Superior temporal gyrus (tissue), 1 donor: ENCODE measurements at regions not wholly inside any gene's neighbourhood (a gene's known extent, or its start where the extent isn't known, plus 50 kb on each side); places are given as distances from the start of the nearest gene placed in this dataset.
"Not testable (repeated sequence)": the region's sequence is repeated elsewhere in the genome, so short reads cannot be mapped to it uniquely, and the experiment has no call there.

Experiments used
- DNase-seq: peaks from one replicate; pipeline ENCODE4 v3.0.0-alpha.2; 2016; ENCODE audit errors: extremely low spot score

DNA sequence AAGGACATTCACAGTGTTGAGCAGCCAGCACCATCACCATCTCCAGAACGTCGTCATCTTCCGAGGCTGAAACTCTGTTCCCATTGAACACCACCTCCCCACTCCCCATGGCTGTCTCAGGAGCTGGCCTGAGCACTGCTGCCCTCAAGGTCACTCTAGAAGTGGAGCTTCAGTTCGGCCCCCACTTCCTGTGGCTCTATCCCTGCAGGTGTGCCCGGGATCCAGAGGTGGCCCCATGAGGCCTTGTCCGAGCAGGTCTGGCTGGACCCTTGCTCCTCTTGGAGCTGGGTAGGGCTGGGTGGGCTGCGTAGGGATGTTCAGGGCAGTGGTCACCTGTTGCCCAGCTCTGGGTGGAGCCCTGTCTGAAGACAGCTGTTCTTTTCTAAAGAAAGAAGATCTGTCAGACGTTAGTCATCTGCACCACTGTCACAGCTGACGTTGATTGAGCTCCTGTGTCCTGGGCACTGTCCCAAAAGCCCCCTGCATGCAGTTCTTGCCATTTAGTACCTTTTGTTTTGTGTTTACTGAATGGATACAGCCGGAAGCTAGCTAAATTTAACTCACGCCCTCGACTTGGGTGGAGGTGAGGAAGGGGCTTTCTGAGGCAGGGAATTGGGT lies 75.5 kb upstream of the CLDN5 start:
- no peak for DNase-seq

DNA sequence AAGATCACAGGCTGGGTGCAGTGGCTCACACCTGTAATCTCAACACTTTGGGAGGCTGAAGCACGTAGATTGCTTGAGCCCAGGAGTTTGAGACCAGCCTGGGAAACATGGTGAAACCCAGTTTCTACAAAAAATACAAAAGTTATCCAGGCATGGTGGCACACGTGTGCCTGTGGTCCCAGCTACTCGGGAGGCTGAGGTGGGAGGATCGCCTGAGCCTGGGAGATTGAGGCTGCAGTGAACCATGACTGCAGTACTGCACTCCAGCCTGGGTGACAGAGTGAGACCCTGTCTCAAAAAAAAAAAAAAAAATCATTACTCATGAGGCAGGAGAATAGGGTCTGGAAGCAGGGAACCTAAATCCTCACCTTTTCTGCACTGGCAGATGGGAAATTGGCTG lies 79.1 kb upstream of the CLDN5 start:
- DNase-seq: not testable (repeated sequence)

DNA sequence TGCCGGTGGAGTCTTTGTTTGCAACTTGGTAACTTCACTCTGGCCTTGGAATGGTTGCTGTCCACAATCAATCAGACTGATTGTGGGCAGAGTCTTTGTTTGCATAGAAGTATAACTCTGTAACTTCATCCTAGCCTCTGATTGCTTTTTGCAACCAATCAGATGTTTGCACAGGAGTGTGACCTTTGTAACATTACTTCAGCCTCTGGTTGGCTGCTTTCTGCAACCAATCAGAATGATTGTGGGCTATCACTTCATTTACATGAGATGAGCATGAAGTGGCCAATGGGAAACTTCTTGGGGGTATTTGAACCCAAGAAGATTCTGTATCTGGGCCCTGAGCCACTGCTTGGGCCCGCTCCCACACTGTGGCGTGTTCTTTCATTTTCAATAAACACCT lies 79.6 kb upstream of the CLDN5 start:
- no peak for DNase-seq

DNA sequence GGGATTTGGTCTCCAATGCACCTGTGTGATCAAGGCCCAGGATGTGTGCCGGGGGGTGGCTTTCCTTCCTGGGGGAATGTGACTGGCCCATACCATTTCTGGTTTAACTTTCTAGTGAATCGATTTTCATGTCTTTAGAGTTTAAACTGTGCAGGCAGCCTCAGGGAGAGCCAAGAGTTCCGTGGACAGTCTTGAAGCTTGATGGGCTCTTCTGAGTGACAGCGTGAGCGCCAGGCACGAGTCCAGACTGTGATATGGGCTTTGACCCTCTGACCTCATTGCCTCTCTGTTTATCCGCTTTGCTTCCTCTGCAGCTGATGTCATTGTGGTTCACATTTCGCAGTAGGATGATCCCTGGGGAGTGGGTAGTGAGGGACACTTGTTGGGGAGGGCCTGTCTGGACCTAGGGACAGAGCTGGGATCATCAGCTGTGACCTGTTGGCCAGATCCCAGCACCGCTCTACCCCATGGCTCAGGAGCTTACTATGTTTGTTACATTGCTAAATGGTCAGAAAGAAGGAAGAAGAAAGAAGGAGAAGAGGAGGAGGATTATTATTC lies 80.6 kb upstream of the CLDN5 start:
- DNase-seq: no peak

DNA sequence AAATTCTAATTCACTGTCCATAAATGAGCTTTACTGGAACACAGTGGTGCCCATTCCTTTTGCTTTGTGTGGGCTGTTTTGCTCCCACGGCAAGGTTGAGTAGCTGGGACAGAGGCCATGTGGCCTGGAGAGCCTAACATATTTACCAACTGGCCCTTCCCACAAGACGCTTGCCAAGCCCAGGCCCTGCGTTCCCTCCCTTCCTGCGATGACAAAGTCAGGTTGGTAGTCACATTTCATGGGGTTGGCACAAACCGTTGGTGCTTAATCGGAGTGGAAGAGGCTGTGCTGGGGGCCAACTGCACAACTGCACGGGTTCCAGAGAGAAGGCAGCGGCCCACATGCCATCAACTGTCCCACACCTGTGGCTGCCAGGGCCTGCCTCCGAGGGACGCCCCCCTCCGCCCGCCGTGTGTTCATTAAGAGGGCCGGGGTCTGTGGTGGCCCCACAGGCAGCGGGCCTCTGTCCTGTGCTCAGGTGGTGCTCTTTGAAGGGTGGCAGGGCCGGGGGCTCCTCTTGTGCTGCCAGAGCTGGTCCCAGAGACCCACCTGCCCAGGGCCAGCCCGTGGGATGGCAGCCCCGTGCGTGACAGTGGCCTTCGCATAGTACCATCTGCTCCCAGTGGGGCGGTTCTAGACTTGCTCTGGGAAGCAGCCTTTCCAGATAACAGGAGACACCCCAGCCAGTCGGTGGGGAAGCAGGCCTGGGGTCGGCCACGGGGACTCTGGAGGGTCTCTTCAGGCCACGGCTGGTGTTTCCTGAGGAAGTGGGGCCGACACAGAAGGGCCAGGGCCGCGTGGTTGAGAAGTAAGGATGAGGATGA lies 81.5 kb upstream of the CLDN5 start:
- no peak for DNase-seq

DNA sequence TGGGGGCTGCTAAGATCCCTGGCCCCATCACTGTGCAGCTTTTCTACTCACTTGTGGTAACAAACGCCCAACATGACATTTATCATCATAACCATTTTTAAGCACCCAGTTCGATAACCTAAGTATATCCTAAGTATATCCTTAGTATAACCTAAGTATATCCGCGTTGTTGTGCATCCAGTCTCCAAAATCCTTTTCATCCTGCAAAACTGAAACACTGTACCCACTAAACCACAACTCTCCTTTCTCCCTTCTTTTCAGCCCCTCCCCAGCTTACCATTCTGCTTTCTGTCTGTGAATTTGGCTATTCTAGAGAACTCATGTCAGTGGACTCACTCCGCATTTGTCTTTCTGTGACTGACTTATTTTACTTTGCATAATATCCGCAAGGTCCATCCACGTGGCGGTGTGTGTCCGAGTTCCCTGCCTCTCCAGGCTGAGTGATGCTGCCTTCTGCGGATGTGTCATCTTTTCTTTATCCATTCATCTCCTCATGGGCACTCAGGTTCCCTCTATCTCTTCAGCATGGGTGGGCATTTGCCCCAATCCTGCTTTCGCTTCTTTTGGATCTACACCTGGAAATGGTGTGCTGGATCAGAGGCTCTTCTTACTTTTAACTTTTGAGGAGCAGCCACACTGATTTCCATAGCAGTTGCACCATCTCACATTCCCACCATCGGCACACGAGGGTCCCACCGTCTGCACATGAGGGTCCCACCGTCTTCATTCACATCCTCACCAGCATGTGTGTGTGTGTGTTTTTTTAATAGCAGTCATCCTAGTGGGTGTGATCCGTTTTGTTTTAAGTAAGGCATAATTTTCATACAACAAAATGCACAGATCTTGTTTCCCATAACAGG lies 82.4 kb upstream of the CLDN5 start:
- DNase-seq: no peak

DNA sequence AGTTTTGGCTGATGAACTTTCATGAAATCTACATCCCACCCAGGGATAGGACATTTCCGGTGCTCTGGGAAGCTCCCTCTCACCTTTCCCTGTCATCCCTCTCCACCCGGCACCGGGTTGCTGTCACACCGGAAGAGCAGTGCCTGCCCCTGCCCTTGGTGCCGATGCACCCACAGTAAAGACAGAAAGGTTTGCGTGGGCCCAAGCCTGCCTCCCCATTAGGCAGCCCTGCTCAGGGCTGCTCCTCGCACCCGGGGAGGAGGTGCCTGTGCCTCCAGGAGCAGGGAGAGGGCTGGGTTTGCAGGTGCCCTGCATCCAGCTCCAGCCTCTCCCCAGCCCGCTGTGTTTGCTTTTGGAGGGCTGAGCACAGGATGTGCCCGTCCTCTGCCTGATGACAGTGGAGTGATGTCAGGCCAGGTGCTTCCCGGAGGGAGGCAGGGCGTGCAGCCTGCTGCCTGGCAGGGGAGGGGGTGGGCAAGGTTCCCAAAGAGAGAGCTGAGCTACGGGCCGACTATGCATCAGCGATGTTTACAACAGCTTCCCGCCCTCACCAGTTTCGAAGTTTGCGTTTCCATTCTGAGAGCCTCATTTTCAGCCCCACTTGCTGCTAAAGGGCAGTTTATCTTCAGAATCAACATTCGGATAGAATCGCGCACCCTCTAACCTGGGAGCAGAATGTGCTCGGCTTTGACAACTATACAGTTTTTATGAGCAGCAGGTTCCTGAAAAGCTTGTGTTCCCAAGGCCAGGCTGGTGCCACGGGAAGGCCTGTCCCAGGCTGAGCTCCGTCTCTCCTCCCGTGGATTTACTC lies 83.2 kb upstream of the CLDN5 start:
- no peak for DNase-seq

DNA sequence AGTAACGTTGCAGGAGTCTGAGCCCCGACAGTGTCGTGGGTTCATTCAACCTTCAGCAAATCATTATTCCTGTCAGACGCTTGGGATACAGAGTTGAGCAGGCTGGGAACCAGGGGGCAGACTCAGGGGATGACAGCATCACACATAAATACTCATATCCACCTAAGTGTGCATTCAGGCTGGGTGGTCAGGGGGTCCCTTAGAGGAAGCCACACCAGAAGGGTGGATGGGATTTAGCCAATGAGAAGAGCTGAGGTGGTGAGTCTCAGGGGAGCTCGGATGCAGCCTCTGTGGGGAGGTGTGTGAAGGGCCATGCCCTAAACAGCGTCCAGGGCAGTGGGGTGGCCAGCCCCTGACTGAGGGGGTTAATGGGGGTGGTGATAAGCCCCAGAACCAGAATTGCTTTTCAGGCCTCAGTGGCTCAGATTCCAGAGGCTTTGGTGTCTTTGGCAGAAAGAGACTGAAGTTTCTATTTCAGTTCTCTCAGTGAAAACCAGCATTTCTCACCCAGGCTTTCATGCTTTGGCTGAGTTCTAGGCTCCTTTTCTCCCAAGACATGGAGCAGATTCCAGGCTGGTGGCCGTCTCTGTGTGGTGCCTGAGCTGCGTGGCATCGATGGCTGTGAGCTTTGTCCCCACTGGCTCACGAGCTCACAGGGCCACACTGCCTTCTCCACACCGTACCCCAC lies 83.9 kb upstream of the CLDN5 start:
- no peak for DNase-seq

DNA sequence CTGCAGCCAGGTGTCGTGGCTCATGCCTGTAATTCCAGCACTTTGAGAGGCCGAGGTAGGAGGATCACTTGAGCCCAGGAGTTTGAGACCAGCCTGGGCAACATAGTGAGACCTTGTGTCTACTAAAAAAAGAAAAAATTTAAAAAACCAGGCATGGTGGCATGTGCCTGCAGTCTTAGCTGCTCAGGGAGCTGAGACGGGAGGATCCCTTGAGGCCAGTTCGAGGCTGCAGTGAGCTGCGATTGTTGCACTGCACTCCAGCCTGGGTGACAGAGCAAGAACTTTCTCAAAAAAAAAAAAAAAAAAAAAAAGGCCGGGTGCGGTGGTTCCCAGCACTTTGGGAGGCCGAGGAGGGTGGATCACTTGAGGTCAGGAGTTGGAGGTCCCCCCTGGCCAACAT lies 85.5 kb upstream of the CLDN5 start:
- not testable (repeated sequence) for DNase-seq

DNA sequence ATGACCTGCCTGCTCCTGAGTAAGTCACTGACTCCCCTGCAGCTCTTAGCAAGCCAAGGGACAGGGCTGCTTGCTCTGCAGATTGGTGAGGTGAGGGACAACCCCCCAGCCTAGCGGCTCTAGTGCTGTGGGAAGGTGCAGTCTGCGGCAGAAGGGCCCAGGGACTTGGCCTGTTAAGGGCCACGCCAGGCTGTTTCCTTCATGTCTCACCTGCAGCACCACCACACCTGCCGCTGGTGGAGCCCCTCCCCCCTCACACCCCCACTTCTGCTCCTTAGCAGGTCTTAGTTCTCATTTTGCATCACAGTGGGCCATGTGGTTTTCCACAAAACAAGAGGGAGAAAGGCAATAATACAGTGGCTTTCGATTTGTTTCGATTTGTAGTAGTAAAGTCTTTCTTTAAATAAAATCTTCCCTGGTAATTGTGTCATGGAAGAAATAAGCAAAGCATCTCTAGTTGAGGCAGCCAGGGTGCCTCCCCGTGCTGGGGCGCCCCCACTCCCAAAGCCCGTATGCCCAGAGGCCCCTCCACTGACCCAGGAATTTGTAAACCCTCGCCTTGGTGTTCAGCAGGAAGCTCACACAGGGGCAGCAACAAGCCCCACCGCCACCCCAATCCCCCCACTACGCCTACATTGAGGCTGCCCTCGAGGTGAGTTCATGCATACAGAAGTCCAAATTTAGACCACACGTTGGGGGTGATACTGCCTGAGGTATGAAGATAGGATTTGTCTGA lies 86.5 kb upstream of the CLDN5 start:
- no peak for DNase-seq

DNA sequence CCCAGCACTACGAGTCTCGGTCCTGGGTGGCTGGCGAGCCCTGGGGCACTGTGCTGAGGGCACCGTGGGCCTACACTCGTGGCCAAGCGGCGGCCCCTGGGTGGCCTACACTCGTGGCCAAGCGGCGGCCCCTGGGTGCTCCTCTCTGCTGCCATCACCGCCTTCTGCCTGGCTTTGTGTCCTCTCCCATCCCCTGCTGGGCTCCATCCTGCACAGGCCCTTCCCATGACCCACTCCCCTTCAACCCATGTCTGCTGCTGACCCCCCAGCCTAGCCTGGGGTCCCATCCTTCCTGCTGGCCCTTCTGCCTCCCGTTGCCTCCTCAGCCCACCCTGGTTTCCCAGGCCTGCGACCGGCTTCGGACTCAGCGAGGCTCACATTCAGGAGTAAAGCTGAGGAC lies 87.4 kb upstream of the CLDN5 start:
- no peak for DNase-seq

DNA sequence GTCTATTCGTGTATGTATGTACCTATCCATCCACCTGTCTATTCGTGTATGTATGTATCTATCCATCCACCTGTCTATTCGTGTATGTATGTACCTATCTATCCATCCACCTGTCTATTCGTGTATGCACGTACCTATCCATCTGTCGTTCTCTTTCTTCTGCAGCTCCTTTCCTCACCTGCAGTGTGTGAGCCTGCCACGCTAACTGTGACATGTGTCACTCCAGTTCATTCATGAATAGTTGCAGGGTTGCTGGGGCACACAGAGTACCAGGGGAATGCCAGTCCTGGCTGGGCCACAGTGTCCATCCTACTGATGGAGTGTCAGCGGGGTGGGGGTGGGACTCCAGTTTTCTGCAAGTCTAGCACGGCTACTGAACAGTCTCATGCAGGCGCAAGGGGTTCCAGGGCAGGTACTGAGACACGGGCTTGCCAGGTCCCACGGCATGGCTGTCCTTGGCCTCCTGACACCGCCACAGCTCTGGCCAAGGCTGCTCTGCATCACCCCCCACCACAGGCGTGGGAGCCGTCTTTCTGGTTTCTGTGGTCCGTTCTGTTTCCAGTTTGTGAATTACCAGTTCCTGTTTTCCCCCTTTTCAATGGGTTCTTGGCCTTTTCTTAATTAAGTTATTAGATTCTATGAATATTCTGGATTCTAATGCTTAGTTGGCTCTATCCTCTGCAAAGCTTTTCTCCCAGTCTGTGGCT lies 88.8 kb upstream of the CLDN5 start:
- DNase-seq: no peak

DNA sequence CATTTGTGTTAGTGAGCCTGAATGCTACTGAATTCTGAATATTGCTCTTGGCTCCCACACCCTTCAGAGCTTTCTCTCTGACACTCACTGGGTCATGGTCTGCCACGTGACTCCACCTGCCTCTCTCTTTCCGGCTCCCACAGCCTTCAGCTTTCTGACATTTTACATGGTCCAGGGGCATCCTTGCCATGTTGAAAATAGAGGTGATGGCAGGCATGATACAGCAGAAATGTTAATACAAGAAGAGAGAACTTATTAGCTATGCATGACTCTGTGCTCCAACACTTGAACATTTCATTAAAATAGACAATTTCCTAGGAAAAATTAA lies 90.3 kb upstream of the CLDN5 start:
- no peak for DNase-seq

DNA sequence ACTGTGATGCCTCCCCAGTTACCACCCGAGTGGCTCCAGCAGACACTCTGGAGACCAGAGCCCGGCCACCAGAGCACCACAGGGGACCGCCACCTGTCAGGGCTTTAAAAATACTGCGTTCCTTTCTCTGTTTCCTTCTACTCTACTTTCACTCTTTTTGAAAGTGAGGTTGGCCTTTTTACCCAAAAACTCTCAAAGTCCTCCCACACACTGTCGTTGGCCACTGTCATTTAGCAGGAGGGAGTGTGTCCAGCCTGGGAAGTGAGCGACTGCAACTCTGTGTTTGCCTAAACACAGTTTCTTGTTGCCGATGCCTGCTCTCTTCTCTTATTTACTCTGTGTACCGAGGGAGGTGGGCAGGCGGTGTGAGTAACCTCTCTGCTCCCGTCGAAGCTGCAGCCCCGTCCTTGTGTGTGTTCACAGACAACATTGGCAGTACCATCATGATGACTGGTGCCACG lies 90.8 kb upstream of the CLDN5 start:
- DNase-seq: no peak

DNA sequence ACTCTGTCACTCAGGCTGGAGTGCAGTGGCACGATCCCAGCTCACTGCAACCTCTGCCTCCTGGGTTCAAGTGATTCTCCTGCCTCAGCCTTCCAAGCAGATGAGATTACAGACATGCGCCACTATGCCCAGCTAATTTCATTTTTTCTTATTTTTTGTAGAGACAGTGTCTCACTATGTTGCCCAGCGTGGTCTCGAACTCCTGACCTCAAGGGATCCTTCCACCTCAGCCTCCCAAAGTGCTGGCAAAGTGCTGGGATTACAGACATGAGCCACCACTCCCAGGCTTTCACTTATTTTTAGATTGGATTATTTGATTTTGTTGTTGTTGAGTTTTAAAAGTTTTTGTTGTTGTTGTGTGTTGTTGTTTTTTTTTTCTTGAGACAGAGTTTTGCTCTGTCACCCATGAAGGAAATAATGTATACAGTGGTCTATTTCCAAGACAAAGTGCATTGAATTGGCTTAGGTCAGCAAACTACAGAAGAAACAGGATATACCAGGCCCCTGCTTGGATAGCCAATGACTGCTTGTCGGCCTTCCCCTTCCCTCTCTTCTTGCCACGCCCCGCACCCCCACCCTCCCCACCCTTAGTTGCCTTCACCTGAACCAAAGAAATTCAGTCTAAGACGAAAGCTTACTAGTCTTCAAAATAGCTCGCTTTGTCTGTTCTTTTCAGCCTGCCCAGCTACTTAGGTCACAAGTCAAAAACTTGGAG lies 91.8 kb upstream of the CLDN5 start:
- no peak for DNase-seq

DNA sequence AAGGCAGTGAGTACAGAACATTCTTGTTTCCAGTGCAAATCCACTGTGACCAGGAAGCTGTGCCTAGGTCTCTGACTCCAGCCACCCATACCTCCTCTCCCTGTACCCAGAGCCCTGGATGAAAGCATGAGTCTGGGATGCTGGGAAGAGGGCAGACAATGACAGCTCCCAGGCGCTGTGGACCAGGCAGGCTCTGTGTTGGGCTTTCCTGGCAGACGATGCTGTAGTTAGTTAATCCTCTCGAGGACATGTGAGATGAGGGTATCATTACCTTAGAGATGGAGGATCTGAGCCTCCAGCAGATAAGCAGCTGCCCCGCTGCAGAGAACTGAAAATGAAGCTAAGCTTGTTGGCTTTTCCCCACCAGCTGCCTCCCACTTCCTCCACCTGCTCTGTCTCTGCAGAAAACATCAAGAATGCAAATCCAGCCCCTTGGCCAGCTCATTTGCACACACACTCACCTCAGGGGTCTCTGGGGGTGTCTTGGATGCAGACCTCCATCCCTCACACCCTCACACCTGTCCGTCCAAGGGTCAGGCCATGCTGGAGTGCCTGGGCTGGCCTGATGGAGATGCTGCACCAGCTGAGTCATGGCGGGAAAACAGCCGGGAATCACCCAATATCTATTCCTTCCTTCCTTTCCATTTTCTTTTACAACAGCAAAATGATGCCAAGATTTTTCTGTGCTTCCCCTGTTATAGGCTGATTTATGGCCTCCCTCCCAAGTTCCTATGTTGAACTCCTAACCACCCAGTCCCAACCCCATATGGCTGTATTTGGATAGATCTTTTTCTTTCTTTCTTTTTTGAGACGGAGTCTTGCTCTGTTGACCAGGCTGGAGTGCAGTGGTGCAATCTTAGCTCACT lies 94.9 kb upstream of the SEPTIN5 start:
- DNase-seq: no peak

DNA sequence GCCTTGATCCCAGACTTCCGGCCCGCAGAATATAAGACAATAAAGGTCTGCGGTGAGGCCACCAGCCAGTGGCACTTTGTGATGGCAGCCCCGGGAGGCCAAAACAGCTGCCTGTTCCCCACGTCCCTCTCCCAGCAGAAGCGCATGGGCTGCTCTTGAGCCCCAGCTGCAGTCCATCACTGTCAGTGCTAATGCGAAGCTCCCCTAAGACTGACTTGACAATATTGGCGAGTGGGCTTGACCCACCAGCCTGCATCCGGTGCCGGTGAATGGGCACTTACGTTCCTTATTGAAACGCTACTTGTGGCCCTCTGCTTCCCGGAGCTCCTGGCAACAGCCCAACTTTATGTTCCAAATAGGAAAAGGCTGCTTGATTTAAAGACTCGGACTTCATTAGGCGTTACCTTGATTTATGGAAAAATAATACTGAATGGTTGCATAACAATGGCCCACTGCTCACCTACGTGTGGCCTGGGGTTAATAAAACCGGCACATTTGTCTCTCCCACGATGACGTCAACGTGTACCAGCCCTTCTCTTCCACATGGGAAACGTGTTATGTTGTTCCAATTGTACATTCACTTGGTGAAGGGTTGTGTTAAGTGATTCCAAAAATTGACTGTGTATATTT lies 93.4 kb upstream of the SEPTIN5 start:
- DNase-seq: no peak
